ENCODE measurements at regions not wholly inside any gene's neighbourhood (a gene's known extent, or its start where the extent isn't known, plus 50 kb on each side); places are given as distances from the start of the nearest gene placed in this dataset.
"Not testable (repeated sequence)": the region's sequence is repeated elsewhere in the genome, so short reads cannot be mapped to it uniquely, and the experiment has no call there.

DNA sequence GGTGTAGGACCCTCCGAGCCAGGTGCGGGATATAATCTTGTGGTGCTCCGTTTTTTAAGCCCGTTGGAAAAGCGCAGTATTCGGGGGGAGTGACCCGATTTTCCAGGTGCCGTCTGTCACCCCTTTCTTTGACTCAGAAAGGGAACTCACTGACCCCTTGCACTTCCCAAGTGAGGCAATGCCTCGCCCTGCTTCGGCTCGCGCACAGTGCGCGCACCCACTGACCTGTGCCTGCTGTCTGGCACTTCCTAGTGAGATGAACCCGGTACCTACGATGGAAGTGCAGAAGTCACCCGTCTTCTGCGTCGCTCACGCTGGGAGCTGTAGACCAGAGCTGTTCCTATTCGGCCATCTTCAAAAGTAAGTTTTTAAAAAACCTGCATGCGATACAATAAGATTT lies 362.1 kb downstream of the HS3ST1 start:
- not testable (repeated sequence) for TF ChIP-seq ZNF707 (tag by site-specific recombination; IDR thresholded peaks at IDR 0.05); YY1 (tag by site-specific recombination; IDR thresholded peaks at IDR 0.05); BCL11B (tag by site-specific recombination; IDR thresholded peaks at IDR 0.05; ENCODE audit: low read depth); ZIC2 (tag by site-specific recombination; IDR thresholded peaks at IDR 0.05); MZF1 (tag by site-specific recombination; IDR thresholded peaks at IDR 0.05; ENCODE audit: borderline replicate concordance); ZXDB (tag by site-specific recombination; IDR thresholded peaks at IDR 0.05); GLIS2 (tag by site-specific recombination; IDR thresholded peaks at IDR 0.05); ZNF239 (tag by site-specific recombination; IDR thresholded peaks at IDR 0.05); ZNF701 (tag by site-specific recombination; IDR thresholded peaks at IDR 0.05); ZNF354C (tag by site-specific recombination; IDR thresholded peaks at IDR 0.05; ENCODE audit: borderline replicate concordance, low read depth)
- TF ChIP-seq, protein P1, sequence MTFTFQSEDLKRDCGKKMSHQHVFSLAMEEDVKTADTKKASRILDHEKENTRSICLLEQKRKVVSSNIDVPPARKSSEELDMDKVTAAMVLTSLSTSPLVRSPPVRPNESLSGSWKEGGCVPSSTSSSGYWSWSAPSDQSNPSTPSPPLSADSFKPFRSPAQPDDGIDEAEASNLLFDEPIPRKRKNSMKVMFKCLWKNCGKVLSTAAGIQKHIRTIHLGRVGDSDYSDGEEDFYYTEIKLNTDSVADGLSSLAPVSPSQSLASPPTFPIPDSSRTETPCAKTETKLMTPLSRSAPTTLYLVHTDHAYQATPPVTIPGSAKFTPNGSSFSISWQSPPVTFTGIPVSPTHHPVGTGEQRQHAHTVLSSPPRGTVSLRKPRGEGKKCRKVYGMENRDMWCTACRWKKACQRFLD (tag by site-specific recombination; IDR thresholded peaks at IDR 0.05): not testable (repeated sequence)
- TF ChIP-seq, protein P2, sequence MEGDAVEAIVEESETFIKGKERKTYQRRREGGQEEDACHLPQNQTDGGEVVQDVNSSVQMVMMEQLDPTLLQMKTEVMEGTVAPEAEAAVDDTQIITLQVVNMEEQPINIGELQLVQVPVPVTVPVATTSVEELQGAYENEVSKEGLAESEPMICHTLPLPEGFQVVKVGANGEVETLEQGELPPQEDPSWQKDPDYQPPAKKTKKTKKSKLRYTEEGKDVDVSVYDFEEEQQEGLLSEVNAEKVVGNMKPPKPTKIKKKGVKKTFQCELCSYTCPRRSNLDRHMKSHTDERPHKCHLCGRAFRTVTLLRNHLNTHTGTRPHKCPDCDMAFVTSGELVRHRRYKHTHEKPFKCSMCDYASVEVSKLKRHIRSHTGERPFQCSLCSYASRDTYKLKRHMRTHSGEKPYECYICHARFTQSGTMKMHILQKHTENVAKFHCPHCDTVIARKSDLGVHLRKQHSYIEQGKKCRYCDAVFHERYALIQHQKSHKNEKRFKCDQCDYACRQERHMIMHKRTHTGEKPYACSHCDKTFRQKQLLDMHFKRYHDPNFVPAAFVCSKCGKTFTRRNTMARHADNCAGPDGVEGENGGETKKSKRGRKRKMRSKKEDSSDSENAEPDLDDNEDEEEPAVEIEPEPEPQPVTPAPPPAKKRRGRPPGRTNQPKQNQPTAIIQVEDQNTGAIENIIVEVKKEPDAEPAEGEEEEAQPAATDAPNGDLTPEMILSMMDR (tag by site-specific recombination; IDR thresholded peaks at IDR 0.05): not testable (repeated sequence)
- TF ChIP-seq, protein P3, sequence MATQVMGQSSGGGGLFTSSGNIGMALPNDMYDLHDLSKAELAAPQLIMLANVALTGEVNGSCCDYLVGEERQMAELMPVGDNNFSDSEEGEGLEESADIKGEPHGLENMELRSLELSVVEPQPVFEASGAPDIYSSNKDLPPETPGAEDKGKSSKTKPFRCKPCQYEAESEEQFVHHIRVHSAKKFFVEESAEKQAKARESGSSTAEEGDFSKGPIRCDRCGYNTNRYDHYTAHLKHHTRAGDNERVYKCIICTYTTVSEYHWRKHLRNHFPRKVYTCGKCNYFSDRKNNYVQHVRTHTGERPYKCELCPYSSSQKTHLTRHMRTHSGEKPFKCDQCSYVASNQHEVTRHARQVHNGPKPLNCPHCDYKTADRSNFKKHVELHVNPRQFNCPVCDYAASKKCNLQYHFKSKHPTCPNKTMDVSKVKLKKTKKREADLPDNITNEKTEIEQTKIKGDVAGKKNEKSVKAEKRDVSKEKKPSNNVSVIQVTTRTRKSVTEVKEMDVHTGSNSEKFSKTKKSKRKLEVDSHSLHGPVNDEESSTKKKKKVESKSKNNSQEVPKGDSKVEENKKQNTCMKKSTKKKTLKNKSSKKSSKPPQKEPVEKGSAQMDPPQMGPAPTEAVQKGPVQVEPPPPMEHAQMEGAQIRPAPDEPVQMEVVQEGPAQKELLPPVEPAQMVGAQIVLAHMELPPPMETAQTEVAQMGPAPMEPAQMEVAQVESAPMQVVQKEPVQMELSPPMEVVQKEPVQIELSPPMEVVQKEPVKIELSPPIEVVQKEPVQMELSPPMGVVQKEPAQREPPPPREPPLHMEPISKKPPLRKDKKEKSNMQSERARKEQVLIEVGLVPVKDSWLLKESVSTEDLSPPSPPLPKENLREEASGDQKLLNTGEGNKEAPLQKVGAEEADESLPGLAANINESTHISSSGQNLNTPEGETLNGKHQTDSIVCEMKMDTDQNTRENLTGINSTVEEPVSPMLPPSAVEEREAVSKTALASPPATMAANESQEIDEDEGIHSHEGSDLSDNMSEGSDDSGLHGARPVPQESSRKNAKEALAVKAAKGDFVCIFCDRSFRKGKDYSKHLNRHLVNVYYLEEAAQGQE (tag by site-specific recombination; IDR thresholded peaks at IDR 0.05): not testable (repeated sequence)
